HG03159 (cell line): ENCODE measurements at regions not wholly inside any gene's neighbourhood (a gene's known extent, or its start where the extent isn't known, plus 50 kb on each side); places are given as distances from the start of the nearest gene placed in this dataset.
"Not testable (repeated sequence)": the region's sequence is repeated elsewhere in the genome, so short reads cannot be mapped to it uniquely, and the experiment has no call there.

Experiments
- ATAC-seq: cut with Tn5 transposase; IDR thresholded peaks from one replicate; pipeline ENCODE4 v1.9.1; 2021; ENCODE audit warnings: mild to moderate bottlenecking, moderate library complexity; ENCODE audit not compliant: unreplicated experiment

DNA sequence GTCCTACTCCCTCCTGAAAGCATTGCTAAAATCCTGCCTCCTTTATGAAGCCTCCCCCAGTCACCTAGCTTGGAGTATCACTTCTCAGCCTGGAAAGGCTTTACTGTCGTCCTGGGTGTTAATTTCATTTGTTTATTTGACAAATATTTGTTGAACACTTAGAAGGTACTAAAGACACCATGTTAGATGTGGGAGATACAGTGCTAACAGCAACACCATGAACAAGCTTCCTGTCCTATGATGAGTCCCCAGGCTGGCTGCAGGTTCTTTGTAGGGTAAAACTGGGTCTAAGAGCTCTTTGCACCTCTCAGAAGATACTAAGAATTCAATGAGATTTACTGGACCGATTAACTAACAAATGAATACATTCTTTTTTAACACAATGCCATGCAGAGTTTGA lies 109.2 kb upstream of the TMEM170B start:
- no peak for ATAC-seq

DNA sequence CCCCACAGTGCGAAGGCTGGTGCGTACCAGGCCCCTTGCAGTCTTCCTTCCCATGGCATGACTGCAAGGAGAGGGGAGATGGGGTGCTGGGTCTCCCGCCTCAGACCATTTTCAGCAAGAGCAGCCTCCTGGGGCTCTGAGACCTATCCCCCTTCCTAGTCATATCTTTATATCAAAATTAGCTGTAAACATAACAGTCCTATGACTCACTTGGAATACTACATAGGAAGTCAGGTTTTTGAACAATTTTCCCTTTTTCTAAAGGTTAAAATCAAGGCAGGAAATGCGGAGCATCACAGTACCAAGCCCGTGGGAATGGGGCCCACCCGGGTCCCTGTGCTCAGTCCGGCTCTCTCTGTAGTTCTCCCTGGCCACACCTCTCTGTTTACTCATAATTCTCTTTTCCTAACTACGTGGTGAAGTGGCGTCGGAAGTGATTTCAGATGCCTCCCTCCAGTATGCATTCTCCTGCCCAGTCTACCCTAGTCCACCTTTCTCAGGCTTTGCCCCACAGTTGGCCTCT lies 109.8 kb upstream of the TMEM170B start:
- no peak for ATAC-seq

DNA sequence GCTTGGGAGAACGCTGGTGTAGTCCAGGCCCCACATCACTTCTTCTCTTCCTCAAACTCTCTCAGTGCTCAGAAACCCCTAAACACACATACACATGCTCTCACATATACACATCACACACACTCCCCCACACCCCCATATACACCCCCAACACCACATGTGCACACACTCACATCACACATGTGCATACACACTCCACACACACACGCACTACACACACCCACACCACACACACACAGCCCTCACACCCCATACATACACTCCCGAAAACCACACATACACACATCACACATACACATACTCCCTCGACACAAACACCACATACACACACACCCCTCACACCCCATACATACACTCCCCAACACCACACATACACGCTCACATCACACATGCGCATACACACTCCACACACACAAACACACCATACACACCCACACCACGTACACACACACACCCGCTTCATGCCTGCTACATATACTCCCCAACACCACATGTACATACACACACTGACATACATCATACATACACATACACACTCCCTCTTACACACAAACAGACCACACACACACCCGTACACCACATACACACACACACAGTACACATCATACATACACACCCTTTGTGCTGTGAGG lies 110.3 kb upstream of the TMEM170B start:
- ATAC-seq, result no peak

DNA sequence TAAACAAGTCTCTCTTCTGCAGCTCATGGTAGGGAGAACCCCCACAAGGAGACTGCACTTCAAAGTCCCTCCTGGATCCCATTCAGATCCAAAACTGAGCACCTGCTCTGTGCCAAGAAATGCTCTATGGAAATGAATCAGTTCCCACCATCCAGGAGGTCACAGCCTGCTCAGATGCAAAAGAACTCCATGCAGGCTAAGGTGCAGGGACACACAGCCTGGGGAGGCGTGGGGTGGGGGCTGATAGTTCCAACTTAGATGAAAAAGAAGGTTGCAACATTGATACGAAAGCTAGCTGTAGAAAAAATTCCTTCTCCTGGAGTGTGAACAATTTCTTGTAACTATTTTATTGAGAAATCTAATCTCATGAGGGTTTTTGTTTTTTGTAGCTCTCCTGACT lies 111.0 kb upstream of the TMEM170B start:
- ATAC-seq, result no peak

DNA sequence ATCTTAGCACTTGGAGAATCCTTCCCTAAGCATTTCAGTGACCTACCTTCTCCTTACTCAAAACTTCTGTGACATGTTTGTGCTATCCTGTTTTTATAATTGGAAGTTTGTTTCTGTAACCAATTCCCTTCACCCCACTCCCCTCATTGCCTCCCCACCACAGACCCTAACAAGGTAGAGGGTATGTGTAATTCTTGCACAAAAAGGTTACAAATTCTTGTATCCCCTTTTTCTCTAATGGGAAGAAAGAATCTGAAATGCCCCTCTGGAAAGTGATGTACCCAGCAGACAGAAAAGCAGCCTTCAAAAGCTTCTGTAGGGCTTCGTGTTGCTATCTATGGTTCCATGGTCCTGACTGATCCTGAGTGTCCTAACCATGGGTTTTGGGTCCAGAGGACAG lies 111.7 kb upstream of the TMEM170B start:
- no peak for ATAC-seq

DNA sequence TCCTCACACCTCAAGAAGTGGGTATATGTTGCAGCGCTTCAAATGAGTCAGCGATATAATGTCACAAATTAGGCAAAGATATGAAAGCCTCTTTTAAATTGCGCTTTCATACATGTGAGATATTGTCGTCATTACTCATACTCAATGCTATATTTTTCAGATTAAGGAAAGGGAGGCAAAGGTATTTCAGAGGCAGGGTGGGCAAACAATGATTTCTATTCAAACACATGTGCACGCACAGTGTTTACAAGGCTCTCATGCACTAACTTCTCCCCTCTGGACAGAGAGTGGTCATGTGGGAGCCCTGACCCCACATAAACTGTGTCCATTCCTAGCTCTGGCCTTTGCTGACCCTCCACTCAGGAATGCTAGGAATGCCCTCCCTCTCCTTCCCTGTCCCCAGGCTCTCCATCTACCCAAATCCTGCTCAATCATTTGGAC lies 112.1 kb upstream of the TMEM170B start:
- ATAC-seq, result no peak

DNA sequence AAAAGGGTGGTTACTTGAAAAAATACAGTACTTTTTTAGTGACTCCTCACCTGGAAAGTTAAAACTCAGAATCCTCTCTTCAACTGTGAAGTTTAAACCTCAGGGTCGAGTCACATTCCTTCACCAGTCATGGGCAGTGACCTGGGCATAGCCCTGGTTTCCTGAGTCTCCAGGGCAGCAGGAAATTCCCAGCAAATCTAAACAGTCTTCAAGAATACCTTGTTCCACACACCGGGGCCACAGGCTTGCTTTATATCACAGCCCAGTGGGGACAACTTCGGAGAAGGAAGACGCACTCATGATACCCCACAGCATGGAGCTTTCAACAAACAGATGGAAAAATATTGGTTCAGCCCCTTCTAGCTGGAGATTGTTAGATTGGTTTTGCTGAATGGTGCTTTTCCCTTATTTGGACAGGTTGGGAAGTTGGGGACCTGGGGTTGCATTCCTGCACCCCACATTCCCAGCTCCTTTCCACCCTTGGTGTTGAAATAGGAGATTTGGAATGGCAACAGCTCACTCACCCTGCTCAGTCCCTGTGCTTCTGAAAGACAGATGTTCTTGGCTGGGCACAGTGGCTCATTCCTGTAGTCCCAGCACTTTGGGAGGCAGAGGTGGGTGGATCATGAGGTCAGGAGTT lies 113.0 kb upstream of the TMEM170B start:
- ATAC-seq, result no peak

DNA sequence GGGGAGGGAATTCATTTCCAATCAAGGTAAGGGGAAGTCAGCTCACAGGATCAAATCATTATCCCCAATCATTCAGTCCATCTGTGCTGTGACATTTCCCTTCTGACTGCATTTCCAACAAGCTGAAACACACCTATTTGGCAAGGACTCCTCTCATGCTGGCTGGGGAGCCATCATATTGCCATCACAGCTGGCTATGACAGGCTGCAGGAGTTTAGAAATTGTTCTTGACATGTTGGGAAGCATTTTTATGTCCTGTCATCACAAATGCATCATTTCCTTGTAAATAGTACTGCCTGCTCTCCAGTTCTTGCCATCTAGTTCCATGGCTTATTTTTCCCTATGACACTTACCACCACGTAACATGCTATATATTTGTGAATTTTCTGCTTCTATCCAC lies 113.9 kb upstream of the TMEM170B start:
- no peak for ATAC-seq

DNA sequence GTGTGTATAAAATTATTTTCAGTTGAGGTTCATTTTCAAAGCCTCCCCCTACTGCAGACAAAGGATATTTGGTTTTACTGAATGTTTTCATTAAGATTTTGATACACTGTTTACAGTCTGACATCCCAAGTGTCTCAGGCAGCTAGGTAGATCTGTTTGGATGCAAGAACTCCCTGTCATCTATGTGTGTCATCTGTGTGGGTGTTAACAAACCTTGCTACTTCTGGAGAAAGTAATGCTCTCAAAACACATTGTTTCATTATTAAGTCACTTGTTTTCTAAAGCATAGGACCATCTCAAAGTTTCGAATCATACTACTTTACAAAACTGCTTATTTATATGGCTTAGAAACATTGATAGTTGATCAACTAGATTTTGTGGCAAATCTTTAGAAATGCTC lies 114.5 kb upstream of the TMEM170B start:
- no peak for ATAC-seq

DNA sequence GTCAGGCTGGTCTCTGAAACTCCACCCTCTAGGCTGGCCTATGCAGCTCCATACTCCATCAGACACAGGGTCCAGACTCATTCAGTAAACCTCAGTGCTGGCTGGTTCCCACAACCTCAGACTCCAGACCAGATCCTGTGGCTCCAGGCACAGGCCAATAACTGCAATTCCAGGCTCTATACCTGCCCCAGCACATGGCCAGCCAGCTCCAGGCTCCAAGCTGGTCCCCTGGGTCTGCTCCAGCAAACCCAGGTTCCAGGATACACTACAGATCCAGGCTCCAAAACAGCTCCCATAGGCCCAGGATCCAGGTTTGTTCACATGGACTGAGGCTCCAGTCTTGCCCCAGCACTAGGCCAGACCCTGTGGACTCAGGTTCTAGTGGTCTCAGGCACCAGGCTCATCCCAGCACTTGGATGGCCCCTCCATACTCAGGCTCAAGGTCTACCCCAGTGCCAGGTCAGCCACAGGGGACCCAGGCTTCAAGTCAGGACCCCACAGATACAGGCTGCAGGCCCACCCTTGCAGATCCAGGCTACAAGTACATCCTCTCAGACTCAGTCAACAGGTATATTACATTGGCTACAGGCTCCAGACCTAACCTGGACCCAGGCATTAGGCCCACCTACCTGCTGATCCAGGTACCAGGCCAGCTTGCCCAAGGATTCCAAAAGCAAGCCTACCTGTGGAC lies 117.6 kb upstream of the TMEM170B start:
- ATAC-seq, result no peak

DNA sequence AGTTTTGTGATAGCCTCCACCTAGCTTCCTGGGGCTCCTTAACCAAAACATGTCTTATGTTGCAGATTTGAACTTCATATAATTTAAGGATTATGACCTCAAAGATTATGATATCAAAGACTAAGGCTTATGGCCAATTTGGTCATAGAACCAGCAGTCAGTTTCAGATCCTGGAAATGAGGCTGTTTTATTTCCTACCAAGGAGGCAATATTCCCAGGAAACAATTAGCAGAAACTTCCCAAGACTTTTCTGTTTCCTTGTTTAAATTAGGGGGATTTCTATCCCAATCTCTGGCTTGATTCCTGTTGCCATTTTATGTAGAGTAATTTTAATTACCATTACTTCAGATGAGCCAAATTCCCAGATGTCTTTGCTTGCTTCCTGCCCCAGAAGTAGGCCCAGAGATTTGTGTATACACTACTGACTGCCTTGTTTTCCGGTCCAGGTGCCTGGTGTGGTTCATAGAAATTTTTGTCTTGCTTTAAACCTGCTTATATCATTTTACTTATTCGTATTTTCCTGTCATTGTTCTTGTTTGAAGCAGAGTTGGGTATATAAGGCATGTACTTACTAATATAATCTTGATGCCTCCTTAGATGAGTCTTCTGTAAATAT lies 119.2 kb upstream of the TMEM170B start:
- no peak for ATAC-seq

DNA sequence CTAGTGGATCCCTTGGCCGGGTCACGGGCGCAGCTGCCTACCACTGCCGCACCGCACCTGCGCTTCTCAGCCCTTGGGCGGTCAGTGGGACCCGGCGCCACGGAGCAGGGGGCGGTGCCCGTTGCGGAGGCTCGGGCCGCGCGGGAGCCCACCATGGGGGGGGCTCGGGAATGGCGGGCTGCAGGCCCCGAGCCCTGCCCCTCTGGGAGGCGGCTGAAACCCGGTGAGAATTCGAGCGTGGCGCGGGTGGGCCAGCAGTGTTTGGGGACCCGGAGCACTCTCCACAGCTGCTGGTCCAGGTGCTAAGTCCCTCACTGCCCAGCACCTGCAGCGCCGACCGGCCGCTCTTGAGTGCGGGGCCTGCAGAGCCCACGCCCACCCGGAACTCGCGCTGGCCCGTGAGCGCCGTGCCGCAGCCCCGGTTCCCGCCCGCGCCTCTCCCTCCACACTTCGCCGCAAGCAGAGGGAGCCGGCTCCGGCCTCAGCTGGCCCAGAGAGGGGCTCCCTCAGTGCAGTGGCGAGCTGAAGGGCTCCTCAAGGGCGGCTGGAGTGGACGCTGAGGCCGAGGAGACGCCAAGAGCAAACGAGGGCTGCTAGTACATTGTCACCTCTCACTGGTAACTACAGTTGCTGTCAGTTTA lies 120.5 kb upstream of the TMEM170B start:
- no peak for ATAC-seq

DNA sequence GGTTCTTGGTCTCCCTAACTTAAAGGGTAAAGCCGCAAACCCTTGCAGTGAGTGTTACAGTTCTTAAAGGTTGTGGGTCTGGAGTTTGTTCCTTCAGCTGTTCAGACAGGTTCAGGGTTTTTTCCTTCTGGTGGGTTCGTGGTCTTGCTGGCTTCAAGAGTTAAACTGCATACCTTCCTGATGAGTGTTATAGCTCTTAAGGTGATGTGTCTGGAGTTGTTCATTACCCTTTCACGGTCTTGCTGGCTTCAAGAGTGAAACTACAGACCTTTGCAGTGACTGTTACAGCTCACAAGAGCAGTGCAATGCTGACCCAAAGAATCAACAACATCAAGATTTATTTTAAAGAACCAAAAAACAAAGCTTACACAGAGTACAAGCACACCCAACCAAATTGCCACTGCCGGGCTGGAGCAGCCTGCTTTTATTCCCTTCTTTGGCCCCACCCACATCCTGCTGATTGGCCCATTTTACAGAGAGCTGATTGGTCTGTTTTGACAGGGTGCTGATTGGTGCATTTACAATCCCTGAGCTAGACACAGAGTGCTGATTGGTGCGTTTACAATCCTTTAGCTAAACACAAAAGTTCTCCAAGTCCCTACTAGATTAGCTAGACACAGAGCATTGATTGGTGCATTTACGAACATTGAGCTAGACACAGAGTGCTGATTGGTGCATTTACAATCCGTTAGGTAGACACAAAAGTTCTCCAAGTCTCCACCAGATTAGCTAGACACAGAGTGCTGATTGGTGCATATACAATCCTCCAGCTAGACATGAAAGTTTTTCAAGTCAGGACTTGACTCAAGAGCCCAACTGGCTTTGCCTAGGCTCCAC lies 121.2 kb upstream of the TMEM170B start:
- not testable (repeated sequence) for ATAC-seq

DNA sequence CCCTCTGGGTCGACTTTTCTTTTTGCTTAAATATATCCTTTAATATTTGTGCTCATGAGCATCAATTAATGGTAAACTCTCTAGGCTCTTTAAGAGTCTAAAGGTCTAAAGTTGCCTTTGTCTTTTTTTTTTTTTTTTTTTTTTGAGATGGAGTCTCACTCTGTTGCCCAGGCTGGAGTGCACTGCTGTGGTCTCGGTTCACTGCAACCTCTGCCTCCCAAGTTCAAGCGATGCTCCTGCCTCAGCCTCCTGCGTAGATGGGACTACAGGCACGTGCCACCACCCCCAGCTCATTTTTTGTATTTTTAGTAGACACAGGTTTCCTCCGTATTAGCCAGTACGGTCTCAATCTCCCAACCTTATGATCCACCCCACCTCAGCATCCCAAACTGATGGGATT lies 122.0 kb upstream of the TMEM170B start:
- ATAC-seq, result no peak

DNA sequence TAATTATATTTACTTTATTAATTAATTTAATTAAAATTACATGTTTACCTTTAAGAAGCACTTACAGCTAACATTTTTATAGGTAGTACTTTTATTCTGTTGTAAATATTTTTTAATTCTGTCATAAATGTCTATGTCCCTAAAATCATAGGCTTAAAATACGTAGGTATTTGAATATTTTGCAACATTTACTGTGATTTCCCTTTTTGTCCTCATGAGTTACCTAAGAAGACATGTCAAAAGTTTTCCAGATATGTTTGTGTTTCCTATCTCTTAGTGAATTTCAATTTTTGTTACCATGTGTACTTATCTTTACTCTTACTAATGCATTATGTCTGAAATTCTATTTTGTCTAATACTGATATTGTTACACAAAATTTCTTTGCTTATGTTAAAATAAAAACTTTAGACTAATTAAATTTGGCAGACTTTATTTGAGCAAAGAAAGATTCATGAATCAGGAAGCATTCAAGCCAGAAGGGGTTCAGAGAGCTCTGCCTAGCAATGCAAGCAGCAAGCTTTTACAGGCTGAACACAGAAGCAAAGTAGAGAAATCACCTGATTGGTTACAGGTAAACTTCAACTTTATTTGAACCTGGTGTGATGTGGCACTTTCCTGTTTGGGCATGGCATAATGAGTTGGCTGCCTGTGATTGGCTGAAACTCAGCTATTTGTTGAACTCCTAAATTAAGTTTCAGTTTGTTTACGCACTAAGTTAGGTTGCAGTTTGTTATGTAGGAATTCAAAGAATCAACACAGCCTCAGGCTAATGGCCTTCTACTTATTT lies 123.2 kb upstream of the TMEM170B start:
- ATAC-seq, result peak; percentile 51

DNA sequence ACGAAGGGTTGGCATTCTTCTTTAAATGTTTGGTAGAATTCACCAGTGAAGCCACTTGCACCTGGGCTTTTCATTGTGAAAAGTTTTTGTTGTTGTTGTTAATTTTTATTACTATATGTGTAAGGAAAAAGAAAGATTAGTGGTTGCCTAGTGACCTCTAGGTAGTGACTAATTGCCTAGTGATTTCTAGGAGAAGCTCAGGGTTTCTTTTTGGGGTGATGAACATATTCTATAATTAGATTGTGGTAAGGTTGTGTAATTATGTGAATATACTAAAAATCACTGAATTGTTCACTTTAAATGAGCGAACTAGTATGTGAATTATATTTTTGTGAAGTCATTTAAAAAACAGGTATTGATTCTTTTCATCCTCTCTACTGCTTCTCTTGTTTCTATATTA lies 123.8 kb upstream of the TMEM170B start:
- no peak for ATAC-seq

DNA sequence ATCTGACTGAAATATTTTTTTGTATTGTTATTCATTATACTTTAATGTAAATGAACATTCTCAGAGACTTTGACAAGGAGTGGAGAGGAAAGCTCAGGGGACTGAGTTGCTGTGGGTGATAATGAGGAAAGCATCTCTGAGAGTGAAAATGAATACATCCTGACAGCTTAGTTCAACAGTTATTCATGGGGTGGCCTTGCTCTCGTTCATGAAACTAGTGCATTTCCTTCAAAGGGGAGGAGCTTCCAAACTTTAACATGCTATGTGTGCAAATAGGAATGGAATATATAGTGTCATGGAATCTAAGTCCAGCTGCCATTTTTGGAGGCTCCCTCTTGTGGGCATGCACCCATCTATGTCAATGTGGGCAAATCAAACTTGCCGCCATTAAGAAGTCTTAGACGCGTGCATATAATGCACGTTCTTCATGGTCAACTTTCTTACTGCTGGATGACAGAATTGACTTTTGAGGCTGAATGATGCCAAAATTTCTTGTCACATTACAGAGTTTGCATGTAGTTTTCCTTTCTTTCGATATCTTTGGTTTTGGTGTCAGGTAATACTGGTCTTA lies 124.3 kb upstream of the TMEM170B start:
- ATAC-seq, result no peak

DNA sequence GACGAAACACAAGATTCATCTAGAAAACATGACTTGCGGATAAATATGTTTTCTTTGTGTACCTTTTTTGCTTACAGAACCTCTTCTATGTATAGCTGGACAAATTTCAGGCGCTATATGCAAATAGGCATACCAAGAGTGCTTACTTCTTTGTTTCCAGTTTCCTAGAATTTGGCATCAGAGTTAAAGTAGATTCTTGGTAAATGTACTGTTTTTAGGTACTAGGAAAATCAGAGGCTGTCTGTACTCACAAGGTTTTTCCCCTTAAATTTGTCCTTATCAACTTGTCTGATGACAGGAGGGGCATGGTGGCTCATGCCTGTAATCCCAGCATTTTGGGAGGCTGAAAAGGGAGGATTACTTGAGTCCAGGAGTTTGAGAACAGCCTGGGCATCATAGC lies 124.9 kb upstream of the TMEM170B start:
- ATAC-seq, result no peak

DNA sequence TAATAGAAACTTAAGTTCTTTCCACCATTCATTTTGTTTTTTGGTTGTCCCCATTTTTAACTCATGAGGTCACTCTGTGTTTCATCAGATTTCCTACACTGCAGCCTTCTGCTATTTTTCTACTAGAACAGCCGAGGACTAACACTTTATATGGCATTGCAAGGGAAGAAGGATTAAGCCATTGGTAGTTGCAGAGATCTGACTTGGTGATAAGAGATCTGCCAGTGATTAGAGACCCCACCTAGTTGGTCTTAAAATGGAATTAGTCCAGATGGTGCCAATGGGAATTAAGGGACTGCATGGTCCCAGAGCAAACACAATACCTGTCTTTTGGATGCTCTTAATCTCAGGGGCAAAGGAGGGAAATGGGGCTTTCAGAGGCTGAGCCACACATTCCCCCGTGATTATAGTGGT lies 125.5 kb upstream of the TMEM170B start:
- ATAC-seq, result no peak
